ENCODE measurements at regions not wholly inside any gene's neighbourhood (a gene's known extent, or its start where the extent isn't known, plus 50 kb on each side); places are given as distances from the start of the nearest gene placed in this dataset.

- TF ChIP-seq RFX5 (IDR thresholded peaks at IDR 0.05; ENCODE audit: low read depth, low read length), result no peak
- no peak for TF ChIP-seq POLR2A (IDR thresholded peaks at IDR 0.05; ENCODE audit: low read depth, low read length)
- no peak for TF ChIP-seq CTCF (conservative IDR thresholded peaks at IDR 0.05; ENCODE audit: low read depth, low read length)
- TF ChIP-seq FOS (IDR thresholded peaks at IDR 0.05; ENCODE audit: low read depth, low read length), result no peak
- no peak for TF ChIP-seq MXI1 (IDR thresholded peaks at IDR 0.05; ENCODE audit: borderline replicate concordance, low read depth, low read length)
- TF ChIP-seq CEBPB (IDR thresholded peaks at IDR 0.05; ENCODE audit: low read depth, low read length), result no peak
- TF ChIP-seq USF2 (IDR thresholded peaks at IDR 0.05; ENCODE audit: low read depth, low read length), result no peak
- no peak for TF ChIP-seq MAZ (IDR thresholded peaks at IDR 0.05; ENCODE audit: borderline replicate concordance, low read depth, low read length)
- TF ChIP-seq RCOR1 (IDR thresholded peaks at IDR 0.05; ENCODE audit: insufficient replicate concordance, low read length), result no peak
- TF ChIP-seq ELK1 (IDR thresholded peaks at IDR 0.05; ENCODE audit: borderline replicate concordance, low read depth, low read length), result no peak
- no peak for TF ChIP-seq SMC3 (IDR thresholded peaks at IDR 0.05; ENCODE audit: low read depth, low read length)
- no peak for TF ChIP-seq BHLHE40 (IDR thresholded peaks at IDR 0.05; ENCODE audit: low read depth, low read length)
- TF ChIP-seq RAD21 (IDR thresholded peaks at IDR 0.05; ENCODE audit: low read length), result no peak
Measured at GRCh38 chr5:18601185-18601584, 966.9 kb downstream of the TAF11L14 start.

Measured in IMR-90 (cell line).